SHP77 treated with DMSO at 0.1 percent for 48 hours (cell line): ENCODE measurements at regions not wholly inside any gene's neighbourhood (a gene's known extent, or its start where the extent isn't known, plus 50 kb on each side); places are given as distances from the start of the nearest gene placed in this dataset.
"Not testable (repeated sequence)": the region's sequence is repeated elsewhere in the genome, so short reads cannot be mapped to it uniquely, and the experiment has no call there.

ENCODE experiments used
- DNase-seq: peaks from one replicate; lab custom pipeline; 2025; lab: John Stamatoyannopoulos, UW

DNA sequence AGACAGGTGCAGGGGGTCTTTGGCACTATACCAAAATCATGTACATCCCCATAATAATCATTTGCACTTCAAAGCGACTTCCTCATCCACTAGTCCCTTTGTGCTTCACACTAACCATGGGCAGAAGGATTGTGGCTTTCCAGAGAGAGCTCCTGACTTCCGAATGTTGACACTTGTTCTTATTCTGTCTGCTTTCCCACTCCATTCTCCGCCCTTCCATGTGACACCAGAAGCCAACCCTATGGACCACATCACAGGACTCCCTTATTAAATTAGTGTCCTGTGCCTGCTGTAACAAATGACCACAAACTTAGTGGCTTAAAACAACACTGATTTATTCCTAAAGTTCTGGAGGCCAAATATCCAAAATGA is 91.6 kb downstream of the CMC2 start:
- no peak for DNase-seq

DNA sequence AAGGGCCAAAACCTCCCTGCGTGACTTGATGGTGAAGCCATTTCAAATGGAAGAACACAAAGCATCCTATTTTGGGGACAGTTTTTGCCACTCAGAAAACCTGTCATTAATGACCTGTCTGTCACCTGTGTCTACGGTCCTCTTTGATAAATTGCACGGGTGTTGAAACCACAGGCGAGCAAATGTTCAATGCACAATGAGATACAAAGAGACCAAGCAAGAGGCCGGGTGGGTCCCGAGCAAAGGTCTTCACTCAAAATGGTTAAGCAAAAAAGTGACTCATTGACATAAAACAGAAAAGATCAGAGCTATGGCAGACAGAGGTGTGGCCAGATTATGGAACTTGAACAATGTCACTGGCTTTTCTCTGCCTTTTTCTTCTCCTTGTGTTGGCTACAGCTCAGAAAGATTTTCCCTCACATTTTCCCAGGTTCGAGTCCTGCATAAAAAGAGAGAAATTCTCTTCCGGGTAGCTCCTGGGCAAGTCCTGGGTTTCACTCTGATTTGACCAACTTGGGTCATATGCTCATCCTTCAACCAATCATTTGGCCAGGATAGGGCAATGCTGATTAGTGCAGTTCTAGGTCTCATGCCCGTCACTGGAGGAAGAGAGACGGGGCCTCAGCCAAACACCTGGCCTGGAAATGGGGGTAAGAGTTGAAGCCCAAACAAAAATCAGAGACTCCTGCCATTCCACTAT is 92.2 kb downstream of the CMC2 start:
- DNase-seq, result no peak

DNA sequence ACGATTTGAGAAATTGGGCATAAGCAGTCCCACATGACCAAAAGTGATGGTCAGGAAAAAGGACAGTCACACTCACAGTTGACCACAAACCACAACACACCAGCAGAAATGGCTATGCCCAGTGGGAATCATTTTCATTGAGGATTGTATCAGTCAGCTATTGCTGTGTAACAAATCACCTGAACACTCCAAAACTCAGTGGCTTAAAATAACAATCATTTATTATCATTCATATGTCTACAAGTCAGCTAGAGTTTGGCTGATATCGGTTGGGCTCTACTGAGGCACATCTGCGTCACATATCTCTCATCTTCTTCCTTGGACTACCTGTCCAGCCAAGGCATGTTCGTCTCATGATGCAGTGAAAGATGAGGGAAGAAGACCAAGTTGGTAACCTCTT is 93.3 kb downstream of the CMC2 start:
- no peak for DNase-seq

DNA sequence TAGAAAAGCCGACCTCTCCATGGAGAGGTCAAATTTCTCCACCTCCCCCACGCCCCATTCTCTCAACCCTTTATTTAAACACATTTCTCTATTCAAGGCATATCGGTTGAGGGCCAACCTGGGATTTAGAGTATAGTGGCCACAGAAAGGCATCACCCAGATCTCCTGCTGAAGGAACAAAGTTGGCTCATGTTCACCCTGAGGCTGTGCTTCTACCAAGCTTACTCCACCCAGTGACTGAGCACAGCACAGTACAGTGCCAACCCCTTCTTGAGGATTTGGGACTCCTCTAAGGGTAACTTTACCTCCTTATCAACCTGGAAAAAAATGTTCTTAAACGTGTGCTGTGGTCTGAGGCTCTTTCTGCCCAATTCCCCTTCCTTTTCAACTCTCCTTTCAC is 94.0 kb downstream of the CMC2 start:
- no peak for DNase-seq

DNA sequence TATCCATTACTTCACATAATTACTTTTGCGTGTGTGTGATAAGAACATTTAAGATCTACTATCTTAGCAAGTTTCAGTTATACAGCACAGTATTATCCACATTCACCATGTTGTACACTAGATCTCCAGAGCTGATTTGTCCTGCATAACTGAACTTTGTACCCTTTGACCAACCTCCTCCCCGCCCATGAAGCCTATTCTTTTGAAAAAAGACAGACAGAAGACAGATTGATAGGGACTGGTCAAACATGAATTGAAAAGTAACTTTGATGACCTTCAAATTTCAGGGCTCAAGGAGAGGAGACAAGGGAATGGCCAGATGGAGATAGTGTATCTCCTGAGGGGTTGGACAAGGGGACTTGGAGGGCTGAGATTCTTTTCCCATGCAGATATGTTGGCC is 96.3 kb downstream of the CMC2 start:
- DNase-seq, result no peak

DNA sequence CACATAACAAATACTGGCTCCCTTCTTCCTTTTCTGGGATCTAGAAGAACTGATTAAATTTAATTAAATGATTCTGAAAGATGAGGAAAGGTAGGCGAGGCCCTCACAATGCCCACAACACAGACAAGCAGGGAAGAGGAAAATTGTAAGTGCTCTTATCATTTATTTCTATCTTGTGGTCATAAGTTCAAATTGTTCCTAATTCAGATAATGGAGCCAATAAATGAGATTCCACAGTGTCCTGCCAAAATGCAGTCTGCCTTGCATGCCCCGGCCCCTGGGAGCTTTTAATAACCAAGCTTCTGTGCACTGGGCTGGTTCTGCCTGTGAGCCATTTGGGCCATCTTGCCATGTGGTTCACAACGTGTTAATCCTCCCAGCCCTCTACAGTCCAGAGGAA is 97.0 kb downstream of the CMC2 start:
- DNase-seq, result no peak

DNA sequence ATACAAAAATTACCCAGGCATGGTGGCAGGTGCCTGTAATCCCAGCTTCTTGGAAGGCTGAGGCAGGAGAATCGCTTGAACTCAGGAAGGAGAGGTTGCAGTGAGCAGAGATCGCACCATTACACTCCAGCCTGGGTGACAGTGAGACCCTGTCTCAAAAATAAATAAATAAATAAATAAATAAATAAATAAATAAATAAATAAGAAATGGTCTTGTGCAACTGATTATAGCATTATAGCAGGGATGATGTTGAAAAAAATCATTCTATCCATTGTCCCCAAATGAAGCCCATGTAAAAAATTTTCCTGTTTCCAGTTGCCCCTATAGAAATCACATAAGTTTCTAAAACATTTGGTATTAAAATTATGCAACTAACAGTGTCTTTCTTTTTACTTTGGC is 100.5 kb downstream of the CMC2 start:
- DNase-seq, result not testable (repeated sequence)

DNA sequence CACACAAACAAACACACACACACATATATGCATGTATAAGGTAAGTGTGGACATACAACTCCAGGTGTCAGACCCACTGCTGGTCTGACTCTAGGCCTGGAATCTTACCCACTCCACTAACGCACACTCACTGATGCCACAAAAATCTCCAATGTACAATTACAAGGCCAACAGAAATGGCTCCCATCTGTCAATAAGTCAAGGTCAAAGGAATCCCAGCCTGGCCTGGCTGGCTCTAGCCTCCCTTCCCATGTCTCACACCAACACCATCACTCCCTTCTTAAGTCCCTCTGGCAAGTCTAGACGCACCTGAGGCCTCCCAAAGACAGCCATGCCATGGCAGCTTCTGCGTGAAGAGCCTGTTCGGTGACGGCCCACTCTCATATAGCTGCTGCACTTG is 99.2 kb upstream of the CDYL2 start:
- DNase-seq, result no peak

DNA sequence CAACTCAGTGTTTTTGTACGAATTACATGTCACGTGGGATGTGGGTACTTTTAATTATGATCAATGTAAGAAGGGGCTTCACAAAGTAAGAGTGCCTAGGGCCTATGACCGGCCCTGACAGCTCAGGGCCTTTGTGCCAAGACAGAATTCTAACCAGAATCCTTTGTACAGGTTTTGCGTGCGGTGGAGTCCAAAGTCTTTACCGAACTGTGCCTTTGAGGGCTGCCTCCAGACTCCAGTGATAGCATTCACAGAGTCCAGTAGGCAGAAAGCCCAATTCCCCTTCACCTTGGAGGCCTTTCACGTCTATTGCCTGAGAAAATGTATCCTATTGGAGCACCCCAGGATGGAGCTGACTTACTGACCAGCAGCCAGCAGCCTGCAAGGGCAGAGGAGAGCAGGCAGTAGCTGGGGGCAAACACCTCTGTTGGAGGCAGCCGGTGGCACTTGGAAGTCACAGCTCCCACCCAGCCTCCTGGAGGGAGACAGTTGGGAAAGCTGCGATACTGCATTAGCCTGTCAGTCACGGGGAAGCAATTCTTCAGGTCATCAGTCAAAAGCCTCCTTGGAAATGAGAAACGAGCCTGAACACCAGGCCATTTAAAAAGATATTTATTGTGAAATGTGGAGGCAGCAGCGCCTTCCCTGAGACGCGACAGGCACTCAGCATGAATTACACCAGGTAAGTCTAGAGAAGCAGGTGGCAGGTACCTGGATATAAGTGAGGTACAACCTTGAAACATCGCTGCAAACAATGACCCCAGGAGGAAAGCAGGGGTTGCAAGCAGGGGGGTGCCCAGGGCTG is 98.1 kb upstream of the CDYL2 start:
- no peak for DNase-seq

DNA sequence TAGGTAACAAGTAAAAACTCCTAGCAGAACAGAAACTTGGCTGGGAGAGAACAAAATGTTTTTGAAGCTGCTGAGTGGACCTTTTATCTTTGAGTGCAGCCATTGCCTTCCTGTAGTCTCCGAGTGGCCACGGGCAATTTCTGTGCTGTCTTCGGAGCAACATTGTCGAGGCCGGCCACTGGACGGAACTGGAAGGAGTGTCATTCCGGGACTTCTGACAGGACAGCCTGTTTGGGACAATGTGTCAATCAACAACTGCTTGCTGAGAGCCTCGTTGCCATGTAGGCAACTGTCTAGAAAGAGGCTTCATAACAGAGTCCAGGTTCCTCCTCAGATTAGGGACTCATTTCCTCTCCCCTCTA is 96.2 kb upstream of the CDYL2 start:
- DNase-seq, result no peak

DNA sequence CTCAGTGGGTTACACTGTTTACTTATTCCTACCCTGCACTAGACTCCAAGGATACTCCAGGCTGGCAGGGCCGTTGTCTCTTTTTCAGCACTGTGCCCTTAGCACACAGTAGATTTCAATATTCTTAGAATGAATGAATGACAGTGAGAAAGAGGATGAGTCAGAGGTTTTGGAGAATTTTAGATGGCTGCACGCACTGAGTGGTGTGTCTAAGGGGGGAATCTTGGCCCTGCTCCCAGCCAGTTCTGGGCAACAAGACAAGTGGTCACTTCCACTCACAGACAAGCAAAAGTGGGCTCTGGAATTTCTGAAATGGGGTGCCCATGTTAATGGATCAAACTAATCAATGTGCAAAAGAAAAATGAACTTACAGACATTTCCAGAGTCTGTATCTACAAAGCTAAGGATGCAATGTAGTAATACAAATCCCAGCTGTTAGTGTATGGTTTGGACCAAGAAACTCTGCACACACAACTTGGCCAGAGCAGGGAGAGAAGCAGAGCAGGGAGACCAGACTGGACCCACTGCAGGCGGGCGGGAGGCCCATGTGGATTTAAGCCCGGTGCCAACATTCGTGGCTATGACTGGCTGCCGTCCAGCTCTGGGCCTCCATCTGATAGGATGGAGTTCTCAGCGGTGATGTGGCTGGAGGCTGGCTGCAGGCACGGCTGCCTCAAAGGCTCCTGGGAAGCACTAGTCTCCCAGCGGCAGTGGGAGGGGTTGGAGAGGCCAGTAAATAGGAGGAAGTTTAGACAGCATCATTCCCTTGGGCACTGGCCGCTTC is 95.6 kb upstream of the CDYL2 start:
- peak; percentile 49 for DNase-seq

DNA sequence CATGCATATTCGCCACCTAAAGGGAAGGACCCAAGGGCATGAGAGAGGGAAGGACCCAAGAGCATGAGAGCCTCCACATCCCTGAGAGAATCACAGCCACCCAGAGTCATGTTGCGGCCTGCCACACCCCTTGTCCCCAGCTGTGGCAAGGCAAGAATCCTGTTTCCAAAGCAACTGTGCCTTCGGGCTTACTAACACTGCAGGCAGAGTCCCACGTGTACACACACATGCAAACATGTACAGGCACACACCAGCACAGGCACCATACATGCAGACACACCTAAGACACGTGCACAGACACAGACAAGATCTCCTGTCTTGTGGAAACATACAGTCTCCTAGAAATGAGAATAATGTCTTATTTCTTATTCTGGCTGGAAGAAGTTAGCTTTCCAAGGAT is 92.4 kb upstream of the CDYL2 start:
- DNase-seq, result no peak

DNA sequence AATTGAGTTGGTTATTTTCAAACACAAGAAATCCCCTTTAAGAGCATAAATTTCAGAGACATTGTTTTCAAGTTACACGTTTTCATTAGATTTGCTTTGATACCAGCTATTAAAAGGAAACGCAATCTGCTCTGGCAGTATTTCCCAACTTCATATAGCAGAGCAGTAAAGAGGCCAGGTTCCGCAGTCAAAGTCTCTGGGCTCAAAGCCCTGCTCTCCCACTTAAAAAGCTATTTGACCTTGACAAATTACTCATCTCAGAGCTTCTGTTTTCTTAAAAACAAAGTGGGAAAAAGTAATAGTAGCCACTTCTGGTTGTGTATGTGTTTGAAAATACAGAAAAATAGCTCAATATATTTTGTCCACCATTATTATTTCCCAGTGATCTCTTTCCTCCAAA is 89.7 kb upstream of the CDYL2 start:
- DNase-seq, result no peak

DNA sequence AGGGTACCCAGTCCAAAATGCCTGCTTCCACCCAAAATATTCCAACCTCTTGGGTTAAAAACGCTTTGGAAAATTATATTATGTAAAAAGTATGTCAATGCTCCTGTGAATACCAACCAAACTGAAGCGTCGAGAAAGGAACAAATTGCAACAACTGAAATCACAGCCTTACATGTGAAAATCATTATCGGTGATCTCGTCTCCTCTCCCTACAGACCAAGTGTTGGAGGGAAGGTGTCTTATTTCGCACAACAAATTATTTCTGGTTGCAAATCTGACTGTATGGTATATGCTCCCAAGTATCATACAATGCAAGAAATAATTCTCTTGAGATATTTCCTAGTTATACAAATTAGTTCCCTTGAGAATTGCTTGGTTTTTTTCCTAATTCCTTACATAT is 89.3 kb upstream of the CDYL2 start:
- no peak for DNase-seq

DNA sequence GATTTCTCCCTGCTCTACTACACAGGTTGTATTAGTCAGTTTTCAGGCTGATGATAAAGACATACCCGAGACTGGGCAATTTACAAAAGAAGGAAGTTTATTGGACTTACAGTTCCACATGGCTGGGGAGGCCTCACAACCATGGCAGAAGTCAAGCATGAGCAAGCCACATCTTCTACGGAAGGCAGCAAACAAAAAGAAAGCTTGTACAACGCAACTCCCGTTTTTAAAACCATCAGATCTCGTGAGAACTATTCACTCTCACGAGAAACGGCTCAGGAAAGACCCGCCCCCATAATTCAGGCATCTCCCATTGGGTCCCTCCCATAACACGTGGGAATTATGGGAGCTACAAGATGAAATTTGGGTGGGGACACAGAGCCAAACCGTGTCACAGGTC is 88.0 kb upstream of the CDYL2 start:
- not testable (repeated sequence) for DNase-seq

DNA sequence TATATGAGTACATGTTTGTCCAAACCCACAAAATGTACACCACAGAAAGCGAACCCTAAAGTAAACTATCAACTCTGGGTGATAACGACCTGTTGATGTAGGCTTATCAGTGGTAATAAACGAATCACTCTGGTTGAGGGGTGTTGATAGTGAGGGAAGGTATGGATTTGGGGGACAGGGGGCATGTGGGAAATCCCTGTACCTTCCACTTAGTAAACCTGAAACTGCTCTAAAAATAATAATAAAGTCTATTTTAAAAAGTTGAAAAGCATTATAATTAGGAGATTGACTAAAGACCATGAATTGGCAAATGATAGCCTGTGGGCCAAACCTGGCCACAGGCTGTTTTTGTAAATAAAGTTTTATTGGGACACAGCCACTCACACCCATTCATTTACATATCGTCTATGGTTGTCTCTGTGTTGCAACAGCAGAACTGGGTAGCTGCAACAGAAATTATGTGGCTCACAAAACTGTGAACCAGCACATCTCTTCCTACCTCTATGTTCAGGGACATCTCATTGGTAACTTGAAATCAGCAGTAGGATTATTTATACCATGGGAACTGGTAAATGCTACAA is 85.5 kb upstream of the CDYL2 start:
- DNase-seq, result no peak

DNA sequence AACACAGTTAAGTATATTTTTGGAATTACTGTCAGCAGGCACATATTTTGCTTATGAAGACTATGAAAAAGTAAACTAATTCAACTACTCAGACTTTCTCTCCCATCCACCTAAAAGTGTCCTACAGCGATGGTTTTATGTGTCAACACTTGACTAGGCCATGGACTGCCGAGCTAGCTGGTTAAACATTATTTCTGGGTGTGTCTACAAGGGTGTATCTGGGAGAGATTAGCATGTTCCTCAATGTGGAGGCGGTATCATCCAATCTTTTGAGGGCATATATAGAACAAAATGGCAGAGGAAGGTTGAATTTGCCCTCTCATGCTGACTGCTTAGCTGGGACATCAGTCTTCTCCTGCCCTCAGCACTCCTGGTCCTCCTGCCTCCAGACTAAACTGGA is 82.7 kb upstream of the CDYL2 start:
- no peak for DNase-seq

DNA sequence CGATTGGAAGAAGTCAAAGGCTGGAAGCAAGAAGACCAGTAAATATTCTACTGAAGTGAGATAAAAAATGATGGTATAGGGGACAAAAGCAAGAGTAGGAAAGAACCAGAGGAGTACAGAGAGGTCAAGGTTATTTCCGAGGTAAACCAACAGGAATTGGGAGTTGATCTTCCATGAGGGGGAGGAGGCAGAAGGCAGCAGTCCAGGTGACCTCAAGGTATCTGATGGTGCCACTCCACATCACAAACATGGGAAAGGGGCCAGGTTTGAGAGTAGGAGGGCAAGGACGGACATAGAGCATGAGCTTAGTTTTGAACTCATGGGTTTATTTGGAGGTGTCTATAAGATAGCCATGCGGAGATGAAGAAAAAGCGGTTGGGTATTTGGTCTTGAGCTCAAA is 79.4 kb upstream of the CDYL2 start:
- no peak for DNase-seq

DNA sequence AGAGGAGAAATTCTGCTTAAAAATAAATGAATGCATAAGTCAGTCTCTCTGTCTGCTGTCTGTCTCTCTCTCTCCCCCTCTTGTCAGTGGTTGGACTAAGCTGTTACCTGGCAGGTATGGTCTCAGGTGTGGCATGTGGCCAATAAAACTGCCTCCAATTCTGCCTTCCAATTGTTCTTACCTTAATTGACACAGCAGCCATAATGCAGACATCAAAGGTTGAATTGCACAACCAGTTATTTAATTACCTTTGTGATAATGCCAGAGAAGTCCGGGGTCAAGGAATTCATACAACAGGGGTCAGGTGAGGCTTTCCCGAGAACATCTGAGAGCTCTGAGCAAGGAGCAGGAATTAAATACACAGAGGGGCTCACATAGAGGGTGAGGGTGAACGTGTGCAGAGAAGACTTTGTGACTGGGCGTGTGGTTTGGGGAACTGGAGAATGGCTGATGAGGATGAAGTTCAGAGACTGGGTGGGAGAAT is 78.8 kb upstream of the CDYL2 start:
- no peak for DNase-seq

DNA sequence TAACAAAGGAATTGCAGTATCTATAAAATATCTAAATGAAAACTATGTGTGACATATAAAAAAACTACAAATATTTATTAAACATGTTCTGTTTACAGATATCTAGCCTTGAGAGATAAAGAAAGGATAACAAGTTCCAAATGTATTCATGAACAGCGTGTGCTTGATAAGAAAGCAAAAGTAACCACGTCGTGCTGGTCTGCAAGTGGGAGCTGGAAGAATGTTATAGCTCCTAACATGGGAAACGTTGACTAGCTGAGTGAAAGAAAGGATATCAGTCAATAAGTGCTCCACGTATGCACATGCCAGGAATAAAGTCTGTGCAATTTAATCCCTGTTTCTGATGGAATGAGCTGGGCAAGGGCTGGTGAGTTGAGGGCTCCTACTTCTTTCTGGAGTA is 71.2 kb upstream of the CDYL2 start:
- no peak for DNase-seq

DNA sequence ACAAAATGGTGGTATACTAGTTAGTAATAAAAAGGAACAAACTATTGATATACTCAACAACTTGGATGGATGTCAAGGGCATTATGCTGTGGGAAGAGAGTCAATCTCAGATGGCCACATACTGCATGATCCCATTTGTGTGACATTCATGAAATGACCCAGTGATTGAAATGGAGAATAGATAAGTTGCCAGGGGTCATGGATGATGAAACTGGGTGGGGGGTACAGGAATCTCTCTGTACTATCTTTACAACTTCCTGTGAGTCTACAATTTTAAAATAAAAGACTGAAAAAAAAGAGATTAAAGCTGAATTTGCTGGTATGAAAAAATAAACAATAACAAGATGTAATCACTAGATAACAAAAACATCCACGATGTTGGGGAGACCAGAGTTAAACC is 70.5 kb upstream of the CDYL2 start:
- DNase-seq, result no peak

DNA sequence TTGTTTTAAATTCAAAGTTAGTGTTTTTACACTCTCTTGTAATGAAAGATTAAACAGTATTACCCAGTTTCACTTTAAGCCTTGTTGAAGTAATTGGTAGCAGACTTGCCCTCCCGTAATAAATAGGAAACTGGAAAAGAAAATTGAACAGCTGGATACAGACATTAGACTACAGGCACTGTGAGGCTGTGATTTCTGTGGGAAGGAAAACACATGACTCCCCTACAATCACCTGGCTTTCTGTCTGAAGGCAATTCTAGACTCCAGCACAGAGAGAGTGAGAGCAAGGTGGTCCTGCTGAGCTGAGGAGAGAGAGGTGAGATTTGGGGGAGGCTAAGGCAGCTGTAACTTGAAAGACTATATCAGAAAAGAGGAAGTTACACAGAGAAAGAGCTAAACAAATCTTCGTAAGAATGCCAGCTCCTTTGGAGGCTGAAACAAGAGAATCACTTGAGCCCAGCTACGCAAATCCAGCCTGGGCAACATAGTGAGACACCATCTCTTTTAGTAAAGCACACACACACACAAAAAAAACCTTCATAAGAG is 57.8 kb upstream of the CDYL2 start:
- DNase-seq, result no peak
